ENCODE measurements at regions not wholly inside any gene's neighbourhood (a gene's known extent, or its start where the extent isn't known, plus 50 kb on each side); places are given as distances from the start of the nearest gene placed in this dataset.
"Not testable (repeated sequence)": the region's sequence is repeated elsewhere in the genome, so short reads cannot be mapped to it uniquely, and the experiment has no call there.

- DNase-seq (ENCODE audit: low read depth in 1 of 2, low spot score in 1 of 2); in situ Hi-C loops (cut with HindIII; ENCODE audit: low pct_unique_long_range_greater_than_20kb, low sequenced_read_pairs): not testable (repeated sequence)
Observed at GRCh38 chr3:198145231-198145784, 185.3 kb downstream of the LMLN start.

DNA sequence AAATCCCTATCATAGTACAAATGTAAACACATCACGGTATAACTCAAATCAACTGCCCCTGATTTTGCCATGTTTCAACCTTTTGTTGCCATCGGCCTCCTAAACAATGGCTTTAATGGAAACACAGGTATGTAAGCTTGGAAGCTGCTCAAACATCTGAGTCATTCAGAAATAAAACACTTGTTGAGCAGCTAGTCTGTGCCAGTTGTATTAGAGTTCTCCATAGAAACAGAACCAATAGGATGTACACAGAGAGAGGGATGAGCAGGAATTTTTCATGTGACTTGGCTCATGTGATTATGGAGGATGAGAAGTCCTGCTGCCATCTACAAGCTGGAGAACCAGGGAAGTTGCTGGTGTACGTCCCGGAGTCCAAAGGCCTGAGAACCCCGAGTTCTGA is 186.1 kb downstream of the LMLN start:
- DNase-seq (ENCODE audit: low read depth in 1 of 2, low spot score in 1 of 2), result peak in 1 of 2 experiments; percentile 68
- in situ Hi-C loops (cut with HindIII; ENCODE audit: low pct_unique_long_range_greater_than_20kb, low sequenced_read_pairs), result not testable (repeated sequence)

GRCh38 chr3:198146559-198147164 is 186.6 kb downstream of the LMLN start:
- DNase-seq (ENCODE audit: low read depth in 1 of 2, low spot score in 1 of 2); in situ Hi-C loops (cut with HindIII; ENCODE audit: low pct_unique_long_range_greater_than_20kb, low sequenced_read_pairs): not testable (repeated sequence)

DNA sequence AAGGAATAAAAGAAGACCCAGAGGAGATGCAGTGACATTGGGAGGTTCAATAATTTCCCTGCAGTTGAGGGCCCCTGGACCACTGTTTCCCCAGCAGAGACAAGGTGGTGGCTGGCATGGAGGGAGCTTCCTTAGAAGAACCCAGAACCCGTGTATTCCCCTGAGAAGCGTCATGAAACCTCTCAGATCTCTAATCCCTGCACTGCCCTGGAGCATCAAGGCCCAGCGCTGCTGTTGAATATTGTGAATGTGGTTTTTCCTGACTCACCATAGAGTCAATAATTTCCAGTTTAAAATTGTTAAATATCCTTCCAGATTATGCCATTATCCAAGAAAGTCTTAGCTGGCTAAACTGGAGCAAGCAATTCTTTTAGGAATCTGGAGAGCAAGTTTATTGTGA is 187.2 kb downstream of the LMLN start:
- DNase-seq (ENCODE audit: low read depth in 1 of 2, low spot score in 1 of 2), result not testable (repeated sequence)

DNA sequence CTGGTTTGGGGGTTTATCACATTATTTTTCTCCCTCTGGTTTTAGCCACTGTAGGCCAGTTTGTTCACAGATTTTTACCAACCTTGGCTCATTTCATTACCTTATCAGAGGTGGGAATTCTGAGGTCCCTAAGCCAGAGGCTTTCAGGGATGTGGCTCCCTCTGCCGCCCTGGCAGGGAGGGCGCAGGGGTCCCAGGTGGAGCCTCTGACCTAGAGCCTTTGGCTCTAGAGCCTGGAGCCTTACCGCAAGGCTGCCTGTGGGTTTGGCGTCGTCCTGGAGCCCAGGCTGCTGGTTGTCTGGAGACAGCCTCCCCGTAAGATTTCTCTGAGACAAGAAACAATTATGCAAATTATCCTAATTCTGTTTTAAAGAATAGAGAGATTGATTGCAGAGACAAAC is 188.0 kb downstream of the LMLN start:
- DNase-seq (ENCODE audit: low read depth in 1 of 2, low spot score in 1 of 2), result peak in 1 of 2 experiments; percentile 26
- in situ Hi-C loops (cut with HindIII; ENCODE audit: low pct_unique_long_range_greater_than_20kb, low sequenced_read_pairs), result not testable (repeated sequence)

More for the DNA sequence above, 187.2 kb downstream of the LMLN start:
- in situ Hi-C loops (cut with HindIII; ENCODE audit: low pct_unique_long_range_greater_than_20kb, low sequenced_read_pairs), result not testable (repeated sequence)

DNA sequence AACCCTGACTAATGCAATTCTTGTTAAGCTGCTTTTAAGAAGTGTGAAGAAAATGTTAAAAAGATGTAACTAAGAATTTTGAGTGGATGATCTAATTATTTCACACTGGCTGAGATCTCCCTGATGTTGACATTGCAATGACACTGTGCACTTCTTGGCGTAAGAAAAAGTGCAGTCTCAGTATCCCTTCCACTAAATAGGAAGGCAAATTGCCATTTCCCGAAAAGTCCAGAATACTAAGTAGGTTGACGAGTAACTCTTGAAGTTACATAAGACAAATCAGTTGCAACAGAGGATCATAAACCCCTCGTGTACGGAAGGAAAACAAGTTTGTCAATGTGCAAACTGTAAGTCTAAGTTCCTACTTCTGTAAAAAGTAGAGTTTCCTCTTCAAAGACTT is 189.9 kb downstream of the LMLN start:
- in situ Hi-C loops (cut with HindIII; ENCODE audit: low pct_unique_long_range_greater_than_20kb, low sequenced_read_pairs), result not testable (repeated sequence)

GRCh38 chr3:198151867-198152266 is 191.8 kb downstream of the LMLN start:
- in situ Hi-C loops (cut with HindIII; ENCODE audit: low pct_unique_long_range_greater_than_20kb, low sequenced_read_pairs); DNase-seq (ENCODE audit: low read depth in 1 of 2, low spot score in 1 of 2): not testable (repeated sequence)

More for the DNA sequence above, 189.9 kb downstream of the LMLN start:
- not testable (repeated sequence) for DNase-seq (ENCODE audit: low read depth in 1 of 2, low spot score in 1 of 2)

- in situ Hi-C loops (cut with HindIII; ENCODE audit: low pct_unique_long_range_greater_than_20kb, low sequenced_read_pairs); DNase-seq (ENCODE audit: low read depth in 1 of 2, low spot score in 1 of 2): not testable (repeated sequence)
Observed at GRCh38 chr3:198155771-198156170, 195.8 kb downstream of the LMLN start.

GRCh38 chr3:198157231-198157868 is 197.3 kb downstream of the LMLN start:
- in situ Hi-C loops (cut with HindIII; ENCODE audit: low pct_unique_long_range_greater_than_20kb, low sequenced_read_pairs); DNase-seq (ENCODE audit: low read depth in 1 of 2, low spot score in 1 of 2): not testable (repeated sequence)

GRCh38 chr3:198158007-198158406 is 198.0 kb downstream of the LMLN start:
- DNase-seq (ENCODE audit: low read depth in 1 of 2, low spot score in 1 of 2); in situ Hi-C loops (cut with HindIII; ENCODE audit: low pct_unique_long_range_greater_than_20kb, low sequenced_read_pairs): not testable (repeated sequence)

- peak; percentile 23 to 76 for DNase-seq (ENCODE audit: low read depth in 1 of 2, low spot score in 1 of 2)
- in situ Hi-C loops (cut with HindIII; ENCODE audit: low pct_unique_long_range_greater_than_20kb, low sequenced_read_pairs), result not testable (repeated sequence)
Observed at GRCh38 chr3:198167339-198168039, 207.5 kb downstream of the LMLN start.

DNA sequence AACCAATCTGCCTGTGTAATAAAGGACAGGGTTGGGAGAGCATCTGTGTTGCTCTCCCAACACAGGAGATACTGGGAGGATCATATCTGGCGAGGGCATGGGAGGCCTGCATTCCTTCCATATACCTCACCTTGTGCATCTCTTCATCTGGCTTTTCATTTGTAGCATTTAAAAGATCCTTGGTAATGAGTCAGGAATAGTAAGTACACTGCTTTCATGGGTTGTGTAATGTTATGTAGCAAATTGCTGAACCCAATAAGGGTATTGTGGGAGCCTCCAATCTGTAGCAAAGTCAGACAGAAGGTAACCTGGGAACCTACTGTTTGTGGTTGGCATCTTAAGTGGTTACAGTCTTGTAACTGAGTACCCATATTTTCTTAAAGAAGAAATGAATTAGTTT is 210.8 kb downstream of the LMLN start:
- in situ Hi-C loops (cut with HindIII; ENCODE audit: low pct_unique_long_range_greater_than_20kb, low sequenced_read_pairs); DNase-seq (ENCODE audit: low read depth in 1 of 2, low spot score in 1 of 2): not testable (repeated sequence)

DNA sequence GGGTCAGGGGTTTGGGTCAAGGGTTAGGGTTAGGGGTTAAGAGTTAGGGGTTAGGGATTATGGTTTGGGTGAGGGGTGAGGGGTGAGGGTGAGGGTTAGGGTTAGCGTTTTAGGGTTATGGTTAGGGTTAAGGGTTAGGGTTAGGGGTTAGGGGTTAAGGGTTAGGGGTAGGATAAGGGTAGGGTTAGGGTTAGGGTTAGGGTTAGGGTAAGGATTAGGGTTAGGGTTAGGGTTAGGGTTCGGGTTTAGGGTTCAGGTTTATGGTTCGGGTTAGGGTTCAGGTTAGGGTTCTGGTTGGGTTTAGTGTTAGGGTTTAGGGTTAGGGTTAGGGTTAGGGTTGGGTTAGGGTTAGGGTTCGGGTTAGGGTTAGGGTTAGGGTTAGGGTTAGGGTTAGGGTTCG is 213.1 kb downstream of the LMLN start:
- DNase-seq (ENCODE audit: low read depth in 1 of 2, low spot score in 1 of 2); in situ Hi-C loops (cut with HindIII; ENCODE audit: low pct_unique_long_range_greater_than_20kb, low sequenced_read_pairs): not testable (repeated sequence)

DNA sequence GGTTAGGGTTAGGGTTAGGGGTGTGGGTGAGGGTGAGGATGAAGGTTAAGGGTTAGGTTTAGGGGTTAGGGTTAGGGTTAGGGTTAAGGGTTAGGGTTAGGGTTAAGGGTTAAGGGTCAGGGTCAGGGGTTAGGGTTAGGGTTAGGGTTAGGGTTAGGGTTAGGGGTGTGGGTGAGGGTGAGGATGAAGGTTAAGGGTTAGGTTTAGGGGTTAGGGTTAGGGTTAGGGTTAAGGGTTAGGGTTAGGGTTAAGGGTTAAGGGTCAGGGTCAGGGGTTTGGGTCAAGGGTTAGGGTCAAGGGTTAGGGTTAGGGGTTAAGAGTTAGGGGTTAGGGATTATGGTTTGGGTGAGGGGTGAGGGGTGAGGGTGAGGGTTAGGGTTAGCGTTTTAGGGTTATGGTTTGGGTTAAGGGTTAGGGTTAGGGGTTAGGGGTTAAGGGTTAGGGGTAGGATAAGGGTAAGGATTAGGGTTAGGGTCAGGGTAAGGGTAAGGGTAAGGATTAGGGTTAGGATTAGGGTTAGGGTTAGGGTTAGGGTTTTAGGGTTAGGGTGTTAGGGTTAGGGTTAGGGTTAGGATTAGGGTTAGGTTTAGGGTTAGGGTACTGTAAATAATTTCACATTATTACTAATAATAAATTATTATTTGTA is 214.0 kb downstream of the LMLN start:
- DNase-seq (ENCODE audit: low read depth in 1 of 2, low spot score in 1 of 2); in situ Hi-C loops (cut with HindIII; ENCODE audit: low pct_unique_long_range_greater_than_20kb, low sequenced_read_pairs): not testable (repeated sequence)
